Keratinocyte (primary cell): ENCODE measurements at regions not wholly inside any gene's neighbourhood (a gene's known extent, or its start where the extent isn't known, plus 50 kb on each side); places are given as distances from the start of the nearest gene placed in this dataset.

Experiments used
- EZH2 ChIP-seq: IDR thresholded peaks from one replicate; pipeline ENCODE4 v1.6.1; 2012; ENCODE audit warnings: inconsistent platforms, mild to moderate bottlenecking, low read length, moderate library complexity
- TF ChIP-seq, protein P1 (sequence below), 3 experiments: IDR thresholded peaks in 1 of 3; conservative IDR thresholded peaks in 1 of 3; optimal IDR thresholded peaks in 1 of 3; 2 replicates in 2 of 3; 3 replicates in 1 of 3; pipeline versions ENCODE3 to v1.5.1; 2011; ENCODE audit warnings: low read length in 3 of 3, mild to moderate bottlenecking in 3 of 3, moderate library complexity in 2 of 3, control low read depth in 1 of 3, inconsistent platforms in 1 of 3; ENCODE audit not compliant: insufficient read depth in 2 of 3; ENCODE audit errors: extremely low read depth in 1 of 3

DNA sequence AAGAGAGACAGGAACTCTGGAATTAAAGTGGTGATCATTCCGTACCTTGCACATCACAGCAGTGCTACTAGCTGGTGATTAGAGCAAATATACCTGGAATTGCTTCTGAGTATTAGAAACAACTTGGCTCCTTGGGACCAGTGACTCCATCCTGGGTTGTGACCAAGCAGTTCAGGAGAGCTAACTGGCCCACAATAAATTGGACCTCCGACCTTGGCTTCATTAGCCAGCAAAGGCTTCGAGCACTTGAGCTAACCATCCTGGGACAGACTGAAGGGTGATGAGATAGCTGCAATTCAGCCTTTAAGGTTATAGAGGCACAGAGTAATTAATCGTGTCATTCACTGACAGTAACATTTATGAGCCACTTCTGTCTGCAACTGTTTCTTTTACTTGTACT is 287.8 kb downstream of the INHBA start:
- TF ChIP-seq, protein P1, sequence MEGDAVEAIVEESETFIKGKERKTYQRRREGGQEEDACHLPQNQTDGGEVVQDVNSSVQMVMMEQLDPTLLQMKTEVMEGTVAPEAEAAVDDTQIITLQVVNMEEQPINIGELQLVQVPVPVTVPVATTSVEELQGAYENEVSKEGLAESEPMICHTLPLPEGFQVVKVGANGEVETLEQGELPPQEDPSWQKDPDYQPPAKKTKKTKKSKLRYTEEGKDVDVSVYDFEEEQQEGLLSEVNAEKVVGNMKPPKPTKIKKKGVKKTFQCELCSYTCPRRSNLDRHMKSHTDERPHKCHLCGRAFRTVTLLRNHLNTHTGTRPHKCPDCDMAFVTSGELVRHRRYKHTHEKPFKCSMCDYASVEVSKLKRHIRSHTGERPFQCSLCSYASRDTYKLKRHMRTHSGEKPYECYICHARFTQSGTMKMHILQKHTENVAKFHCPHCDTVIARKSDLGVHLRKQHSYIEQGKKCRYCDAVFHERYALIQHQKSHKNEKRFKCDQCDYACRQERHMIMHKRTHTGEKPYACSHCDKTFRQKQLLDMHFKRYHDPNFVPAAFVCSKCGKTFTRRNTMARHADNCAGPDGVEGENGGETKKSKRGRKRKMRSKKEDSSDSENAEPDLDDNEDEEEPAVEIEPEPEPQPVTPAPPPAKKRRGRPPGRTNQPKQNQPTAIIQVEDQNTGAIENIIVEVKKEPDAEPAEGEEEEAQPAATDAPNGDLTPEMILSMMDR (optimal IDR thresholded peaks at IDR 0.05 in 1 of 3, IDR thresholded peaks at IDR 0.05 in 1 of 3, conservative IDR thresholded peaks at IDR 0.05 in 1 of 3; ENCODE audit: extremely low read depth in 1 of 3, insufficient read depth in 2 of 3, low read length in 3 of 3) = no peak
- TF ChIP-seq EZH2 = no peak
